HL-60/S4 treated with phorbol 12-myristate 13-acetate at 8.2 ng/mL for 4 days and 3 days (cell line): ENCODE measurements at regions not wholly inside any gene's neighbourhood (a gene's known extent, or its start where the extent isn't known, plus 50 kb on each side); places are given as distances from the start of the nearest gene placed in this dataset.
"Not testable (repeated sequence)": the region's sequence is repeated elsewhere in the genome, so short reads cannot be mapped to it uniquely, and the experiment has no call there.

ENCODE experiments used
- in situ Hi-C: fragments of 300-500 bp; cut with MboI; formaldehyde crosslinking; loops from 2 replicates; pipeline ENCODE4 v1.15.0; 2022; ENCODE audit warnings: low sequenced_read_pairs

DNA sequence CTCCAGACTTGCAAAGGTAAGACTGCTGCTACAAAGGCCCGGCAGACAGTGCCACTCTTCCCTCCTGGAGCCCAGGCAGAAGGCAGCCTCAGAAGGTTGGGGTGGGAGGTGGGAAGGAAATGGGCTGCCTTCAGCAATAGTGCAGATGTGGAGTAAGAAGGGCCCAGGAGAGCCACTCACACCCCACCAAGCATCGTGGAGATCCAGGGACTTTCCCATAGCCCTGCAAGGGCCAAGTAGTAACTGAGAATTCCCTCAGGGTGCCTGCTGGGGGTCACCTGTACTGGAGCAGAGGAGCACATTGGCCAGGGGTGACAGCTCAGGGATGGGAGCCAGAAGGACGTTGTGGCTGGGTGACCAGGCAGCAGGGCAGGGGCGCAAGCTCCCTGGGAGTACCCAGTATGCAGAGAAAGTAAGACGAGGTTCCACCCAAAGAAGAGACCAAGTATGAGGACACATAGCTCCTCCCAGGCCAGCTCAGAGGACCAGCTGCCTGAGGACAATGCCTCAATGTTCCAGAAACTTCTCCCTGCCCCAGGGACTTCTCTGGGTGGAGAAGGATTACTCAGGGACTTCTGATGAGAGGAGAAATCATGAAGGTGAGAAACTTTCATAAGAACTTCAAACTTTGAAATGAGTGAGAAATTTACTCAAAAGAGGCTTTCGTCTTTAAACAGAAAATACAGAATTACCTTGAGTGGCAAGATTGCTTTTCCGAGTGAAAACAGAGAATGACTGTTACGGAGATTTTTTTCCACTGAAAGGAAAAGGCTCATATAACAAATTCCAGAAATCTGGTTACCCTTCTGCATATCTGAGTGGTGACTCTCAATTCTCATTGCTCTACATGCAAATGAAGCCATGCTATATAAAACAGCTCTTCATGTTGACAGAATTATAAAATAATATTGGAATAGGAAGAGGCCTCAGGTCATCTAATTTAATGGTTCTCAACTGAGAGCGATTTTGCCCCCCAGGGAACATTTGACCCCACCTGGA lies 87.9 kb upstream of the TRIO start:
- in situ Hi-C loops: no loop called here

DNA sequence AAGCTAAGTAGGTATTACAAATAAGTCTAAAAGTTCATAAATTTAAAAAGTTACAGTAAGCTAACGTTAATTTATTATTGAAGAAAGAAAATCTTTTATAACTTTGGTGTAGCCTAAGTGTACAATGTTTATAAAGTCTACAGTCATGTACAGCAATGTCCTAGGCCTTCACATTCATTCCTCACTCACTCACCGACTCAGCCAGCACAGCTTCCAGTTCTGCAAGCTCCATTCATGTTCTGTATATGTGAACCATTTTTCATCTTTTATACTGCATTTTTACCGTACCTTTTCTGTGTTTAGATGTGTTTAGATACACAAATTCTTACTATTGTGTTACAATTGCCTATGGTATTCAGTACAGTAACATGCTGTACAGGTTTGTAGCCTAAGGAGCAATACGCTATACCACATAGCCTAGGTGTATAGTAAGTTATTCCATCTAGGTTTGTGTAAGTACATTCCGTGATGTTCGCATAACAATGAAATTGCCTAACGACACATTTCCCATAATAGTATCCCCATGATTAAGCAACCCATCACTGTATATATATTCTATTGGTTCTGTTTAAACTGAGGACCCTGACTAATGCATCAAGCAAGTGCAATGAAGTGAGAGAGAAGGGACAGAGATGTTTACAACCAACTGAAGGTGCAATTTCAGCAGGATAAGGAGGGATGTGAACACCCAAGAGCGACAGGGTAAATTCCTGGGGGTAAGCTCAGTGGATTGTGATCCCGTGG lies 88.9 kb upstream of the TRIO start:
- in situ Hi-C loops: no loop called here

DNA sequence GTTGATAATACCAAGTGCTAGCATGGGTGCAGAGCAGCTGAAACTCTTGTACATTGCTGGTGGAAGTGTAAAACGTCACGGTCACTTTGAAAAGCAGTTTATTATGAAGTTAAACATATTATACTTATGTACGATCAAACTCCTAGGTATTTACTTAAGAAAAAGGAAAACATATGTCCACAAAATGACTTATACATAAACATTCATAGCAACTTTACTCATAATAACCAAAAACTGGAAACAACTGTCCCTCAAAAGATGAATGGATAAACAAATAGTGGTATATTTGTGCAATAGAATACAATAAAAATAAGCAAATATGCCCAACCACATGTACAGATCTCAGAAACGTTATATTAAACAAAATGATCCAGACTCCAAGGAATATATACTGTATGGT lies 92.3 kb upstream of the TRIO start:
- in situ Hi-C loops: no loop called here

DNA sequence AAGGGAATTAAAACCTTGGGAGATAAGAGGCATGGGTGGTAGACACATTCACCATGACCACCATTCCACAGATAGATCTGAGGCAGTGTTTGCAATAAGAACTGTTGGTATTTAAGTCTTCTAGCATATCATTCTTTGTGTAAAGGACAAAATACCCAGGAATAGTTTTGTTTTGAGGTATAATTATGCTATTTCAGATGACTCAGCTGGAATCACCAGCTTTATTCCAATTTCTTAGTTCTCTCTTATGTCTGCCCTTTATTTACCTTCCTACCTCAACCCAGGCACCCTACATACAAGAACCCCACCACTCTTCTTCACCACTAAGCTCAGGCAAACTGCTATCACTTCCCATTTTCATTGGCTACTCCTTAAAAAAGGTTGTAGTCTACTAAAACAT lies 94.7 kb upstream of the TRIO start:
- in situ Hi-C loops: no loop called here

DNA sequence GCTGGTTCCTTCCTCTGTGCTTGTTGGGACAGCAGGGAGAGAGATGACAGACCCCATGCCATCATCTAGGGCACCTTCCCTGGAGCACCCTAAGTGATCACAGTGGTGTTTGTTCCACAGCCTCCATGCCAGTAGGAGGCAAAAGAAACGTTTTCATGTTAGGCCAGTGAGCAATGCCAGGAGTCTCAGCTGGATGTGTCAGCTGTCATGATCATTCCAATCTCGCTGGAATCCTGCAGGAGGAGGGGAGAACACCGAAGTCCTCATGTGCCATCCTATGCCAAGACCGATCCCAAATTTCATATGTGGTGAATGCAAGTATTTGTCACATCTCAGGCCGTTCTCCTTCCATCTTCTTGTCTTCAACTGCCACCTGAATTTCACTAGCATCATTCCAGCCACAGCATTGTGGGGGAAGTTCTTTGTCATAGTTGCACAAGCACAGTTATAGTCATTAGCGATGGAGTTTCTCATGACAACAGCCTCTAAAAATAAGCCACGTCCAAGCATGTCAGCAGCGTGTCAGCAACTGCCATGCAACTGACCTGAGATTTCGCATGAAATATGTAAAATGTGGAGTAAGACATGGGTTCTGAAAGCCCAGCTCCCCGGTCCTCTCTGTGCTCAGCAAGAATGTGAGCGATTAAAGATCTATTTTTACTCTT lies 97.2 kb upstream of the DNAH5 start:
- in situ Hi-C loops: no loop called here

DNA sequence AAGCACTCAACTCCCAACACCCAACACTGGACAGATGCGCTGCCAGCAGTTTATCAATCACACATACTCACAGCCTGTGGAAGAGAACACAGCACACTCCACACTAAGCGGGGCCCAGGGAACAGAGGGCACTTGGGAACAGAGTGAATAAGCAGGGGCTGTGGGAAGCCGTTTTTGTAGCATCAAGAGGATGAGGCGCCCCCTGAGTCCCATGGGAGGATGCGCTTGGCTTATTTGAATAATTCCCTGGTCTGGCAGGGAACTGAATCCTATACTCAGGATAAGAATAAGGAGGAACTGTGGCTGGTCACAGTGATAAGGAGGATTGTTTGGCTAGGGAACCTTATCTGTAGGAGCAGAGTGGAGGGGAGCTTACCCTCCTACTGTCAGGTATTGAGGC lies 96.1 kb upstream of the DNAH5 start:
- in situ Hi-C loops: no loop called here

DNA sequence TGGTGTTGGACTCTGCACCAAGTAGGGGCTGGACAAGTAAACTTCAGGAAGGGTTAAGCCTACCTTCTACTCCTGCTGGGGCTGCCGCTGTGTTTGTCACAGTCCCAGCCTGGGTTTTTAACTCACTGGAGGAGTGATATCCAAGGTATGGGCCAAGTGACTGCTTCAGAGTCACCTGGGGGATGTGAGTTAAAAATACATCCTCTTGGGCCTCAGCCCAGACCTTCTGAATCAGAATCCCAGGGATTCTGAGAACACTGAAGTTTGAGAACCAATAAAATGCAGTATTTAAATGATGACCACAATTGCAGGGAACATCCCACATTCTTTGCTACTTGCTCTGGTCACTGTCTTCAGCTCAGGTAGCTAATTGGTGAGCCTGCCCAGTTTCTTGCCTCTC lies 95.1 kb upstream of the DNAH5 start:
- in situ Hi-C loops: no loop called here

DNA sequence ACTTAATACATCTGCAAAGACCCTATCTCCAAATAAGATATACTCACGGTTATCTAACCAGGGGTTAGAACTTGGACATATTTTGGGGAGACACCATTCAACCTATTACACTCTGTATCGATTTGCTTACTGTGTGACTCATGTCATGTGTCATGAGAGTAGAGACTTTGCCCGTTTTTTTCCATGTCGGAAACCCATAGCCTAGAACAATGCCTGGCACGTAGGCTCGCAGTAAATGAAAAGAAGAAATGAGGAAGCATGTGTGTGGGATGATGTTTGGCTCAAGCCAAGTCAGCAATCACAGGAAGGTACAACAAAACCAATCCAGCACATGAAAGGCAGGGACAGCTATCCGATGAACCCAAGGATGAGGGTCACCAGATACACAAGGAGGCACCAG lies 94.6 kb upstream of the DNAH5 start:
- in situ Hi-C loops: no loop called here

DNA sequence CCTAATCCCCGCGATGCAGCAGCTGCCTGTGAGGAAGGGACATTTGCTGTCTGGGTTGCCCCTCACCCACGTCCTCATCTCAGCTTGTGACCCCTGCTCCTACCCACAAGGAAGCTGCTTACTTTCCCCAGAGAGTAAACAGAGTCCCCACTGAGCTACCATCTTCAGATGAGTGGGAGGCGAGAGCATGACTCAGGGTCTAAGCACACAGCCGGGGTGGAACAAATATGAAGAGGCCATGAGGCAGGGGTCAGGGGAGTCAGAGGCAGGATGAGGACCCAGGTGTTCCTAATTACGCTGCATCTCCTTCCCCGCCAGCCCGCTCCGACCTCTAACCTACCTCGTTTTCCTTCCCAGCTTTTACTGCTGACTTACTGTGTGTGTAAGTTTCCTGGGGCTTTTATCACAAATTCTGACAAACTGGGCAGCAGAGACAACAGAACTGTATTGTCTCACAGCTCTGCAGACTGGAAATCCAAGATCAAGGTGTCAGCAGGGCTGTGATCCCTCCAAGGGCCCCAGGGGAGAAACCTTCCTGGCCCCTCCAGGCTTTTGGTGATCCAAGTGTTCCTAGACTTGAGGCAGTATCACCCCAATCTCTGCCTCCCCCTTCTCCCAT lies 94.0 kb upstream of the DNAH5 start:
- in situ Hi-C loops: no loop called here

DNA sequence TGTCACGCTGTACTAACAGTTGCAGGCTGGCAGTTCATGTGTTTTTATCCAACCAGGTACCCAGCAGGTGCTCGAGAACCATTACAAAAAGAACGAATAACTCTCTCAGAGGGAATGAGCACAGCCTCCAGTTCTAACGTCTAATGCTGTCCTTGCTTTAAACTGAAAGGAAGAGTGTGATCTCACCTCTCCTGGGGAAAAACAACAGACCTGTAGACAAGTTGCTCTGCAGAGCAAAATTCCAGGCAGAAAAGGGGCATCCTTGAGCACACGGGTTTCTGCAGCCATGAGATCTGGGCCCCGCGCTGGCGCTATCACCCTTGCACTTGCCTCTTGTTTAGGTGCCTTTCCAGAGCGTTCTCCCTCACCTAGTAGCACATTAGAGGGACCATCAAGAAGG lies 92.5 kb upstream of the DNAH5 start:
- in situ Hi-C loops: no loop called here

DNA sequence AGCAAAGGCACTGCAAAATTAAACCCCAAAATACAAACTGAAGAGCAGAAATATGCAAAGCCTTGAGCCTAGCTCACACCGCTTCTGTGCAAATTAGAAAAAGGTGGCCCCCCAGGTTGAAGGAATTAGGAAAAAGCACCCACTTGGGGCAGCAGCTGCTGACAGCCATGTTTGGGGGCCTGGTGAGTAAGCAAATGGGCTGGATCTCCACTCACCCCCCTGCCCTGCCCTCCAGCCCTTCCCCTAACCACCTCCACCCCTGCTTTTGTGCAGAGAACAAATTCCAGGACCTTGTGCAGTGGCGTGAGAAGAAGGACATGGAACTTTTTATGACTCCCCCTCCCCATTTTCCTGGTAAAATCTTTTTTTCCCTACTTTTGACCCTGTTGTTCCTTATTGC lies 92.0 kb upstream of the DNAH5 start:
- in situ Hi-C loops: no loop called here

DNA sequence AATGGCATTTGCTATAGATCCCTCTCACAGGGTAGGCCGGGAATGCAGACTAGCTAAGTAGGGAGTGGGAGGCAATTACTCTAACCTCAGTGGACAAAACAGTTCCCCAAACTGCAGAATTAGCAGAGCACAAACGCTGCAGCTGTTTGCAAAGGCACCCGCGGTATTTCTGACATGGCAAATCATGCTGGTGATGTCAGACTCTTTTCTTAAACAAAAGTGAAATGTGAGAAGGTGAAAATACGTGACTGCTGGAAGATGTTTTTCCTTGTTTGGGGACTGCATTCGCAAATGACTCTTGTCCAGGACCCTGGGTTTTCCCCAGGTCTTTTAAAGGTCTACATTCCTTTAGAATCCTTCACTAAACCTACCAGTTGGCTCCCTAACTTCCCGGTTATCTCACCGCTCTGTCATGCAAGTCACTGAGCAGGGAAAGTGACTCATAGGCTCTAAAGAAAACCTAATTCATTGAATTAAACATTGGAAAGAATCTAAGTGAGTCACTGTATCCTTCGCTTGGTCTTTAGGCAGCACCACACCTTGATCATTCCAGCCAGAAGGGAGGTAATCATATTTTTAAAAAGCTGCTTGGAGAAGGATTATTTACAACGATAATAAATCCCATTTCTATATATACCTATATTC lies 91.5 kb upstream of the DNAH5 start:
- in situ Hi-C loops: no loop called here

DNA sequence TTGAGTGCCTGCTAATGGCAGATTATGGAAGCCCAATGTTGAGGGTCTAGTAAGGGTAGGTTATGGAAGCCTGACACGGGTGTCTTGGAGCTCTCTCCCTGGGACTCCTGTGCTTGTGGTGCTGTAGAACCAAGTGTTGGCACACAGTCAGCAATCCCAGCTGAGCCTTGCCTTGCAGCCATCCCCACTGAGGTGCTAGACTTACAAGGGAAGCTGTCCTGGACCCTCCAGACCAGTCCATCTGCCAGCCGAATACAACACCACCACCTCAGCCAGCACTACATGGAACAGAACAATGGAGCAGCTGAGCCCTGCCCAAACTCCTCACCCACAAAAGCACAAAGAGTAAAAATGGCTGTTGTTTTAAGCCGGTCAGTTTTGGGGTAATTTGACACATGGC lies 90.5 kb upstream of the DNAH5 start:
- in situ Hi-C loops: no loop called here

DNA sequence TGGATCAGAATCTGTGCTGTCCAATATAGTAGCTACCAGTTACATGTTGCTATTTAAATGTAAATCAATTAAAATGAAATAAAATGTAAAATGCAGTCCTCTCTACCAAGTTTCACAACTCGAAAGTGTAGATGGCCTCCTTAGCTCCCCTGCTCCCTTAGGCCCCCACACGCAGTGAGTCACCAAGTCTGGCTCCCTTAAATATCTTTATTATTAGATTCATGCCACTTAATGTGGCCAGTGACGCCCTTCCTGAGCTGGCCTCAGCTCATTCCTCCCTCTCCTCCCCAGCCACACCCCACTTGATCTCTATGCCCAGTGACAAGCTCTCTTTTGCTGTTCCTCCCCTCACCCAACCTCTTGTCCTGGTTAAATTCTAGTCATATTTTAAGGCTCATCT lies 88.4 kb upstream of the DNAH5 start:
- in situ Hi-C loops: no loop called here

DNA sequence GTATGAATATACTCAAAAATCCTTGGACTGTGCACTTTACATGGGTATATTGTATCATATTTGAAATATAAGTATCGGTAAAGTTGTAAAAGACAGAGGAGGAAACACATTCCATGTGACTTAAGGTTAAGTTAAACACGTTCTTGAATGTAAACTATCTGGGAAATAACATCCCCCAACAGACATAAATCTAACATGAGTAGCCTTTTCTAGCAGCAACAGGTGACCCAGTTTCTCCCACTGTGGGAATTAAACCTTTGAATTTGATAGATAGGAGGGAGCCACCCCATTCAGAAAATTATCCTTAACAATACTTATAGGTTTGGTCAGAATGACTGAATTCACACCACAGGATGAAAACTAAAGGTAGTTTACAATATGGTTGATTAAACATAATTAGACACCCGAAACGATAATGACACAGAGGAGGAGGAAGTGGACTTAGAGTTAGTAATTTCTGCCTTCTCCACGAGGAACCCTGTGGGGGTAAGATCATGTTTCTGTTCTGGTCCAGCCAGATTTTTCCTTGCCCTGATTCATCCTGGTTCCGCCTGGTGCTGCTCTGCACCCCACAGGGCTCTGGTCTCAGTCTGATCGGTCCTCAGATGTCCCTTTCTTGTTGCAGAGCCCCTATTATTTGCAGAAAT lies 84.6 kb upstream of the DNAH5 start:
- in situ Hi-C loops: no loop called here

DNA sequence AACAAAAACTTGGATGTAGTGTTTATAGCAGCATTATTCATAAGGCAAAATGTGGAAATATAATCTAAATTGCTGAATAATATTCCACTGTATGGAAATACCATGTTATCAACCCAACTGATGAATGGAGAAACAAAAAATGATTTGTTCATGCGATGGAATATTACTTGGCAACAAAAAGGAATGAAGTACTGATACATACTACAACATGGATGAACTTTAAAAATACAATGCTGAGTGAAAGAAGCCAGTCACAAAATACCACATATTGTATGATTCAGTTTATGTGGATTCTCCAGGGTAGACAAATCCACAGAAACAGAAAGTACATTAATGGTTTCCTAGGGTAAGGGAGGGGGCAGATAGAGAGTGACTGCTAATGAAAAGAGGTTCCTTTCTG lies 83.7 kb upstream of the DNAH5 start:
- in situ Hi-C loops: no loop called here

DNA sequence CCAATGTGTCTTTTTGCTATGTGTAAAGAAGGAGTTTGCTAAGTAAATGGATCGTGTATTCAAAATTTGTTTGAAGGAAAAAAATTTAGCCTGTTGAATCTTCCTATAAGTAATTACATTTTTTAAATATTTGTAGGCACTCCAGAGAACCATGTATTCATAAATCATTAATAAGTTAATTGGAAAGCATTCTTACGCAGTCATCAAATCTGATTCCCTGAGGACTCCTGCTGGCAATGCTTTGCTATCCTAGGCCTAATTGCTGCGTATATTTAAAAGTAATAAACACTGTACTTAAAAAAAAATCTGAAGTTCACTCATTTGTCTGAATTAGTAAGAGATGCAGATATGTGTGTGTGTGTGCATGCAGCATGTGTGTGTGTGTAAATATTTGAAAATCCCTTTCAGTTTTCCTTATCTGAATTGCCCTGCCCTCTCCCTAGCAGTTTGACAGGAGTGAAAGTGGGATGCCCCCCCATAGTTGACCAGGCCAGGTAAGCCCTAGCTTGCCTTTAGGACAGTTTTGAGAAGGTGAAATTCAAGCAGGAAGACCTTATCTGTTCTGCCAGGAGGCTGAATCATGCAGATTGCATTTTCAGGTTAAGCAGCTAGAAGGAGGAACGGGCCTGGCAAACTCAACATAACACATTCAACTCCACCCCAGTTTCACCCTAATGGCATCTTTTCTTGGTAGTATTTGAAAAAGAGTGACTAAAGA lies 81.2 kb upstream of the DNAH5 start:
- in situ Hi-C loops: no loop called here

DNA sequence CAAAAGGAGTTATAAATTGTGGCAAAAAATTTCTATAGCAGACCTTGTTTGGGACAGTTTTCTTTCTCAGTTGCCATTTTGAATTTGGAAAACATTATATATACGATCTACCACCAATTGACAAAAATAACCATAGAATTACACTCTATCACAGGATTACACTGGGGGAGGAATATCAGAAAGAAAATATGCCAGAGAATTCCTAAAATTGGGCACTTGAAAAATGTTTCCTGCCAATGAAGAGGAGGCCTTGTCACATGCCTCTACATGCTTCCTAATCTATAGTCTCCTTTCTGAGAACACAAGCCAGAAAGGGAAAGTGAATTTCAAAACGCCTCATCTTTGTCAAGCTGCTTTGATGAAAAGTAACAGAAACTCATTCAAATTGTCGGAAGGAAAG lies 78.5 kb upstream of the DNAH5 start:
- in situ Hi-C loops: no loop called here

DNA sequence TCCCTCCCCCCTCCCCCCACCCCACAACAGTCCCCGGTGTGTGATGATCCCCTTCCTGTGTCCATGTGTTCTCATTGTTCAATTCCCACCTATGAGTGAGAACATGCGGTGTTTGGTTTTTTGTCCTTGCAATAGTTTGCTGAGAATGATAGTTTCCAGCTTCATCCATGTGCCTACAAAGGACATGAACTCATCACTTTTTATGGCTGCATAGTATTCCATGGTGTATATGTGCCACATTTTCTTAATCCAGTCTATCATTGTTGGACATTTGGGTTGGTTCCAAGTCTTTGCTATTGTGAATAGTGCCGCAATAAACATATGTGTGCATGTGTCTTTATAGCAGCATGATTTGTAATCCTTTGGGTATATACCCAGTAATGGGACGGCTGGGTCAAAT lies 76.5 kb upstream of the DNAH5 start:
- in situ Hi-C loops: not testable (repeated sequence)
